ENCODE measurements at regions not wholly inside any gene's neighbourhood (a gene's known extent, or its start where the extent isn't known, plus 50 kb on each side); places are given as distances from the start of the nearest gene placed in this dataset.

DNA sequence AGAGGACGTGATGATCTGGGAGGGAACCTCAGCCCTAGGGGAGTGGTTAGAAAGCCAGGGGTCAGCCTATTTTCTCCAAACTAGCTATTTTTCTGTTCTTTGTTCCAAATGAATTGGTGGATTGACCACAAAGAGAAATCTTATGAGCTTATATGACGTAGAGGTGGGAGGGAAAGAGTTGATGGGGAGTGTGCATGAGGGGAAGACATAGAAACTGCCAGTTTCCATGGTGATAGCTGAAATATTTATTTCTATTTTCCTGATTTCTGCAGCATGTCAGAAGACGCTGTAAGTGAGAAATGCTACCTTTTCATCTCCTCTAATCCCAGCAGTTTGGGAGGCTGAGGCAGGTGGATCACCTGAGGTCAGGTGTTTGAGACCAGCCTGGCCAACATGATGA lies 51.4 kb upstream of the CISTR start:
- DNase-seq: no peak

DNA sequence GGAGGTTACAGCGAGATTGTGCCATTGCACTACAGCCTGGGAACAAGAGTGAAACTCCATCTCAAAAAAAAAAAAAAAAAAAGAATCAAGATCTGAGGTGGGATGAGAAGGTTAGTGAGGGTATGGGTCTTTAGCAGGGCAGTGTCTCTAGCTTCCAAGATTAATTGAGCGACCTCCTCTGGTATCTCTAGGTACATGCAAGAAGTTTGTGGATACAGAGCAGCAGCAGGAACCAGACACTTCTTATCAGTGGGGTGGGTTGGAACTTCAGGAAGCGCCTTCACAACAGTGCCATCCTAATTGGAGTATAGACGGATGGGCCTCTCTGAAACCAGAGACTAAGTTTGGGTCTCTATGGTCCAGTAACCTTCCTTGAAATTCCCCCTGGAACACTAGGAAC lies 51.9 kb upstream of the CISTR start:
- DNase-seq: no peak

DNA sequence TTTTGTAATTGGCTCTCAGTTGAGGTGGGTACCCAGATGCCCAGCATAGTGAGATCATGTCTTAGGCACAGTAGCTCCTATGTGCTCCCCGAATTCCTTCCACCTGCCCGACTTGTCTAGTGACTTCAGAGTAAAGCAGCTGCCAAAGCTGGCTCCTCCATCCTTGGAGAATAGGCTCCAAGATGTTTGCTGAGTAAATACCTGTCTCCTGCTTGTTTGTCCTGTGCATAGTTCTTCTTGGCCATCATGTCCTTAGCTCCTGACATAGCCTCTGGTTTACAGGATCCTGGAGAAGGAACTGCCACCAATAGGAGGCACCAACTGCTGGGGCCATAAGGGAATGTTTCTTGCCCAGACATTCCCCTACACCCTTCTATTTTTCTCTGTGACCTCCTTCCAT lies 52.6 kb upstream of the CISTR start:
- no peak for DNase-seq

DNA sequence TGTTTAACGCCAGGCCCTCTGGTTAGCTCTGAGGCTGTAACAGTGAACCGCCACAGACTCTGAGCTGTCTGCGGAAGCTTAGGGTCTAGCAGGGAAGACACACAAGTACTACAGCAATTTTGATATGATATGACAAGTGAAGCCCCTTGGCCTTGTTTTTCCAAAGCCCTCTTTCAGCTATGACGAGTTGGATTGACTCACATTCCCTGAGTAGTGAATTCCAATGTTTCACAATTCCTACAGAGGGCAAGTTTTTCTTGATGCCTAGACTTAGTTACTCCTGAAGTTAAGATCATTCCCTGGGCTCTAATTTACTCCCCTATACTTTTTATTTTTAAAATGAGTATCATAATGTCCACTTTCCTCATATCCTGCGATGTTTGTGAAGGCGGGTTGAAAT lies 53.3 kb upstream of the CISTR start:
- DNase-seq: no peak

DNA sequence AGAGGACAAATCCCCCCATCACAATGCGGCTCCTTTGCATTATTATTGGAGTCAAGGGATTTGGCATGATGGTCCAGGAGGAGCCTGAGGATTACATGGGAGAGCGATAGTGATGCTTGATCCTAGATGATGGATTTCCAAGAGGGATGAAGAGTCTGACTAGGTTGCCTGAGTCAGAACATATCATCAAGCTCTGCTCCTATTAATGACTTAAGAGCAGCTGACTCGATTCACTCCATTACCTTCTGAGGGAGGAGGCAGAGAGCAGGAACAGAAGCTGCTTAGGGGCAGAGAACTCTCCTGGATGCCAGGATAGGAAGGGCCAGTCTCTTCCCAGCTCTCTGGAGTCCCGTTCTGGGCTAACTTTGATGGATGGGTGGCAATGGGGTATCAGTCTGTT lies 54.0 kb upstream of the CISTR start:
- DNase-seq: no peak

DNA sequence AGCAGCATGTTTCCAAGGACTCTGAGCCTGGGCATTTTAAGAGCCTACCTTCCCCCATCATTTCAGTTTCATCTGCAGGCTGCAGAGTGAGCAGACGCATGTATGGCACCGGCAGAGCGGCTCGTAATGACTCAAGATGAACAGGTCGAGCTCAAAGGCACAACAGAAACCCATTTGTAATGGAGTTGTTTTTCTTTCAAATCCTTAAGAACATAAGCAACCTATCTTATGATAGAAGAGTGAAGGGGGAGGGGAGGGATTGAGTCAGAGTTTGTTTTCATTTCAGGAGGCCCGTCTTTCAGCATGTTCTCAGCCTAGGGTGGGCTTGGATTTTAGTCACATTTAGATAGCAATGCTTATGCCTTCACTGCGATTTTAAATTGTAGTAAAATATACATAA lies 54.9 kb upstream of the CISTR start:
- DNase-seq: no peak

DNA sequence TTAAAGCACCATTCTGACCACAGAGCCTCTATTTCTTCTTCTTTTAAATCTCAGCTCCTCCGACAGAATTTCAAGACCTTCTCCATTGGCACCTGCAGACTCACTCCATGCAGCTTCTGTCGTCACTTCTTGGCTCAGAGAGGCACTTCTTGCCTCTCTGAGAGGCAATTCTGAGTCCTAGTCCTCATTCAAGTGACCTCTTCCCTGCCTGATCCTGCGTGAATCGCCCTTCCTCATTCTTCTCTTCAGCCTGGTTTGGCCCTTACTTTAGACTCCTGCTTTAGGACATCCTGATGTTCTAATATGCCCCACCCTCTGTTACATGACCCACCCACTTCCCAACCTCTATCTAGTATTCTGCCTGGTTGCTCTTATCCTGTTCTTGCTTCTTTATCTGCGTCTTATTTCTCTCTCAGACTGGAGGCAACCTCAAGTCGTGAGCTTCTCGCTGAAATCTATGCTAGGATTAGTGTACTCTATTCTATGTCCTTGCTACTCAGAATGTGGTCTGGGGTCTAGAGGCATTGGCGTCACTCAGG lies 55.6 kb upstream of the CISTR start:
- DNase-seq: no peak

DNA sequence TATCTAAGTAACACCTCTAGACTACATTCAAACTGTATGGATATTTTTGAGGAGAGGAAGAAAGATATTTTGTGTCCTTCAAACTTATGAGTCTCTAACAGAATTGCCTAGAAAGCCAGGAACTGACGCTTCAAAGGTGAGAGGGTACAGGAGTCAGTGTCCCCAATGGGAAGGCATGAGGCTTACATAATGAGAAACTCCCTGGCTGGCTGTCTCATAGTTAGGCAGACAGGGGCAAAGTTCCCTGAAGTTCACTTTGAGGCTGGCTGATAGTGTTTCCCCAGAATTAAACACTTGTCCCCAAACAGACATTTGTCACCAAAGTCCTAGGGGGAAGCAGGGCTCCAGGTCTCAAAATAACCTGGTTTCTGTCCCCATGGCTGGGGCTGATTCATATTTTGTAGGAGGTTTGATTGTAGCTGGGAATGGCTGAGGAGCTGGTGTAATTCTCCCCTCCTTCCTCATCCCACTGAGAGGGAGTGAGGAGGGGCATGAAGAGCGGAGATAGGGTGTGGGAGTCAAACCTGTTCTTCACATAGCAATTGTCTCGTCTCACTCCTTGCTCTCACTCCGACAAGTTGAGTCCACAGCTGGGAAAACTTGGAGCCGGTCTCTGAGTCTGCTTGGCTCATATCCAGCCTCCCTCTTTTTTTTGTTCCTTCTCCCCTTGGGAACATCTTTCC lies 56.4 kb upstream of the CISTR start:
- DNase-seq: no peak

DNA sequence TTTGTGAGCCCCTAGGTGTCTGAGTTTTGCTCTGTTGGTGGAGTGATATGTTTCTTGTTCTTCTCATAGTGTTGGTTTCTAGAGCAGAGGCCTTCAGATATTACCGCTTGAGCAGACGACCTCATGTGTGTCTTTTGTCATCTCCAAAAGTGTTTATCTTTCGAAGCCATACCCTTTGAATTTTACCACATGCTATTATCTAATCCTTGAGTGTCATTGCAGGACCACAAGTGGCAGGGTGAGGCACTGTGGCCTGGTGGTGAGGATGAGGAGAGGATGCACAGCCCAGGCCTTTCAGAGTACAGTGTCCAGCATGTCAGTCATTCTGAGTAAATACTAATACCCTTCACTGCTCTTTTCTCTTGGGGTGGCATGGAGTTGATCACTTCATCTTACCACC lies 57.2 kb upstream of the CISTR start:
- no peak for DNase-seq

DNA sequence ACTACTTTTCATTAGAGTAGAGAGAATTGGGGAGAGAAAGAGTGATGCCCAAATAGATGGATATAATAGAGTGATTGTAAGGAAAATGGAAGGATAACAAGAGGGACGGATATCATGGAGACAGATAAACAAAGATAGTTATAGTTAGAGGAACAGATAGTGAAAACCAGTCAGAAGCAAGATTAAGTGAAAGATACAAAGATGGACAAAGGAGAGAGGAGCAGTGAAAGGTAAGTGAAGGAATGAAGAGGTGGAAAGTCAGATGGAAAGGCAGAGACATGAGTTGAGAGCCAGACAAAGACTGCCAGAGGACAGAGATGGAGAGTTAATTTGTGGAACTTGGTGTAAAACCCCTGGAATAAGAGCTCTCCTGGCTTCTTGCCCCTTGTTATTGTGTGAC lies 59.2 kb upstream of the CISTR start:
- DNase-seq: no peak

DNA sequence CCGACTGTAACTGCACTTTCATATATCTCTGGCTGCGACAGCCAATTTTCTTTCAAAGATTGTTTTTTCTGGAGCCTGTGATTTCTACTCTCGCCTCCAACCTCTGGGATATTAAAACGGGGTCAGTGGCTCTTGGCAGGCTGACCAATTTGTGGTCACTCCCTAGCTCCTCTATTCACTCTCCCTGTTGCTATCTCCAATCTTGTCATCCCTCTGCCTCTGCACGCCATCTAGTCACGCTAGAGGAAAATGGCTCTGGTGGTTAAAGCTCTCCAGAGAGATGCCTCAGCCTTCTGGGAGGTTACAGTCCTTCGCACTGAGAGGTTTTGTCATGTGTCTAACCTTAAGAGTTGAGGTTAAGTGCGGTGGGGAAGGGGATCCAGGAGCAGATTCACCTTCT lies 59.8 kb upstream of the CISTR start:
- no peak for DNase-seq

DNA sequence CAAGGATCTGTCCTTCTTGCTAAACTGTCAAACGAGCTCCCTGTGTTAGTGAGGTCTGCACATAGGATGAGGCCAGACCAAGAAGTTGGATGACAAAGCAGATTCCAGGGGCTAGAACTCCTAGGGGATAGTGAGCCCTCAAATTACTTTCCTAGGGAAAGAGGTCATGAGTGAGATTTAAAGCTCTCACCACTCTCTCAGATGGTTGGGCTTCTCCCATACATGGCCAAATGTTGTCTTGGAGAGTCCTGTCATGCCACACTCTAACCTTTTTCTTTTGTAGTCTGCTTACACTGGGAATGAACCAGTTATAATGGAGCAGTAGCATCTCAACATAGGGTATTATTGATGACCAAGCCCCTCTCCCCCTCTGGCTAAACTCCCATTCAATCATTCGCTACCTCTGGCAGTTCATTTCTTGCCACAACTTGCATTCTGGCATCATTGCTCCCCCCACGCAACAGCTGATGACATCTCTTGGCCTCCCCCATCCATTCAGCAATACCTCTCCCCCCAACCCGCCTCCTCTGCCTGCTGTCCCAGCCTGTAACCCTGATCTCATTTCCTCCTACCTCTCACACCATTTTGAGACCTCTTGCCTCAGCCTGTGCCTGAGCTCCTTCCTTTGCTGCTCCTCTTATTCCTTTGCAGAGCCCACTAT lies 64.7 kb upstream of the CISTR start:
- DNase-seq: no peak

DNA sequence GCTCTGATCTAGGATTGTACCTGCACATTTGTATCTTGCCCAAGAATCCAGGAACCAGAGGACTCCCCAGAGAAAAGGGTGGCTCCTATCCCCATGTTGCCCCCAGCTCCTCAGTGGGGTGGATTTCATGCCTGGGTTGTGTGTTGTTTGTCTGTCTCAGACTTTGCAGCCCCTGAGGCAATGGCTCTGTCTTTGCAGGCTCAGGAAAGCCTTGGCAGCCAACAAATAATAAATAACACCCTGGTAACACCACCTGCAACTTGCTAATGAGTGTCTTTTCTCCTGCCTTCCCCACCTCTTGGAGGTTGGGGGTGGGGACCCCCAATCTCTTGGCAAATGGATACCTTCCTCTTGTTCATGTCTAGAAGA lies 65.2 kb upstream of the CISTR start:
- no peak for DNase-seq

DNA sequence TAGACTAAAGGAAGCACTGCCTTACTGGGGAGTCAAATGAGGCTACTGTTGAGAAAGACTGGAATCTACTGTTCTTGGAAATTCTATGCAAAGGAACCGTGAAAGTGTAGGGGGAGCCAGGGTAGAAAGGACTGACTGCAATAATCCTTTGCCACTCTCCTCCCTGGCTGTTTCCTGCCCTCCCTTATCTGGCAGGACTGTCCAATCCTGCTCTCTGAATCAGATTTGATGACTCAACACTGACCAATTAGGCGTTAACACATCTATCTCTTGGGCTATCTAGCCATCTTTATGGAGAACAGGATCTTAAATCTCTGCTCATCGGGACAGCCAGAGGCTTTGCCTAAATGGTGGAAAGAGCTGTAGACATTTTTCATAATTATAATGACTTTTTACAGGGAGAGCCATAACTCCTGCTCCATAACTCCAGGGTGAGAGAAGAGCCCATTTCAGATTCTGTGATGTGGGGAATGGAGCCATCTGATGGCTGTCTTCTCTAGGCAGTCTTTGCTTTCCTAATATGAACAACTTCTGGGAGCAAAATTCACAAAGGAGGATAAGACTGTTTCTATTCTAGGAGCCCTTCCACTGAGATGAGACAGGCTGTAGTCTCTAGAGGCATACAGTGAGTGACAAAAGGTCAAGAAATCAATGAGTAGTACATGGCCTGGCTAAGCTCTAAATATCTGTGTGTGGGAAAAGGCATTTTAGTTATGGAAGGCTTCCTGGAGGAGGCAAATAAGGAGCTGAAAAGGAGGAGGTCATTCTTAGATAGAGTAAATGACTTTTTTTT lies 68.9 kb upstream of the CISTR start:
- no peak for DNase-seq

DNA sequence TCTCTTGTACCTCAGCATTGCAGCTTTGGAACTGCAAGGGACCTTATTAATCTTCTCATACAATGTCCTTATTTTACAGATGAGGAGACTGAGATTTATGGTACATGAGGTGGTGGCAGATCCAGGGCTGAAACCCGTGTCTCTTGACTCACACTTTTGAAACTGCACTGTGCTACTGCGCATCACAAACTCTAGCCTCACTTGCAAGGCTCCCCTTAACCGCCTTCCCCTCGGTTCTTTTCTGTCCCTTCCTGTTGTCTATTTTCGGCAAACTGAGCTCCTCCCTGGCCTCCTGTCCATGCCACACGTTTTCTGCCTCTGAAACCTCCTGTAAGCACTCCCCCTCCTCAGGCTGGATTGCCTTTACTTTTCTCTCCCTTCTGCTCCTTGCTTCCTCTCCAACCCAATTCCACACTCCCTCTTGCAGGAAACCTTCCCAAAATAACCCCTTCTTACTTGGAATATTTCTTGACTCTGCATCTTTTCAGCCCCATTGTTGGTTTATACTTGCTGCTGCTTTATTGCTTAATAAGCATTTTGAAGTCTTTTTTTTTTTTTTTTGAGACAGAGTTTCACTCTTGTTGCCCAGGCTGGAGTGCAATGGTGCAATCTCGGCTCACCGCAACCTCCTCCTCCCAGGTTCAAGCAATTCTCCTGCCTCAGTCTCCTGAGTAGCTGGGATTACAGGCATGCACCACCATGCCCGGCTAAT lies 72.4 kb upstream of the CISTR start:
- DNase-seq: no peak

DNA sequence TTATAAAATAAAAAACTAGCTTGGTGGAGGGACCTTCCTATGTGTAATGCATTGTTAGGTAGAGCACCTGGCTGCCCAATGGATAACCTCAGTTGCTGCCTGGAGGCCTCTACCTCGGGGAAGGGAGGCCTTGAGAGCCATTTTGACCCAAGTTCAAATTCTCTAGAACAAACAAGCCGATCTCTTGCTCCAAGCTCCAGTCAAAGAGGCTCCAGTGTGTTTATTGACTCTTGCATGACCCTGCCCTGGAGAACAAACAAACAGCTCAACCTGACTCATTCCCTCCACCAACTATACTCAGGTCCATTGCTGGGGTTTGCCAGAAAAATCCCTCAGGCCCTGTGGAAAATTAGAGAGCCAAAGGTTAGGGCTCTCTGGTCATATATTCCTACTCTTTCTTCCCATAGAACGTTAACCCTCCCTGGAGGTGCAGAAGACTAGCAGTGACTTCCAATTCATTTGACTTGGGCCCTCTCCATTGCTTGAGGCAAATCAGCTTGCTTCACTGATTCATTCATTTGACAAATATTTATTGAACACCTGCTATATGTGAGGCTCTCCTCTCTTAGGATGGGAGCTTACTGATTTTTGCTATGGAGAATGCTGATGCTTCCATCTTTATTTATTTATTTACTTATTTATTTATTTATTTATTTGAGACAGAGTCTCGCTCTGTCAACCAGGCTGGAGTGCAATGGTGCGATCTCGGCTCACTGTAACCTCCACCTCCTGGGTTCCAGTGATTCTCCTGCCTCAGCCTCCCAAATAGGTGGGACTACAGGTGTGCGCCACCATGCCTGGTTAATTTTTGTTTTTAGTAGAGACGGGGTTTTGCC lies 73.7 kb upstream of the CISTR start:
- DNase-seq: no peak

DNA sequence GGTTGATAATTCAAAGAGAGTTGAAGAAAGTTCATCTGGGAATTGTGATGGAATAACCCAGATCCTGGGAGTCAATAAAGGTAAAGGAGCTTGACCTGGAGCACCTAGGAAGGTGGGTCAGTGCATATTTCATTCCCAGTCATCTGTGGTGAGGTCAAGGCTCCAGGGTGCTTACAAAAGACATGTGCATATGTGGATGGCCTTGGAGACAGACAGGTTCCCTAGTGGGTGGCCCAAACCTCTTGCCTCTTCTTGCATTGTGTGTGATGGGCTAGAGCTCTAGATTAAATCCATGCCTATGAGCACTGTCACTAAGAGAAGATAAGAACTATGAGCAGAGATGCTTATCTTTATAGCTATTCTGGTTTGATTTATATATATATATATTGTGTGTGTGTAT lies 75.5 kb upstream of the CISTR start:
- DNase-seq: no peak

DNA sequence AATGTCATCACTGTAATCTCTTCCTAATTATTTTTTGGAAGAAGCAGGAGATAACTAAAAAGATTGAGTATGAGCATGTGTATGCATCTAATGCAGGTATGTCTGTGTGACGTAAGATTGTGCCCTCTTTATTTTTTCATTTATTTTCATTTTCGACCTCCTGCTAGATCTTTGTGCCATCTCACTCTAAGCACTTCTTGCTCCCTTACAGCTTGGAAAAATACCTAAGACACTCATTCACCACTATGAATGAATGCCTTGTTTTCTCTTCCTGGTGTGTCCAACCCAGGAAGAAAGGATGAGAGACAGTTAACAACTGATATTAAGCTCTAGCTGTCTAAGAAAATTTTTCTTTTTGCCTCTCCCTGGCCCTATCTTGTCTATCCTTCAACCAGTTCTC lies 76.8 kb upstream of the CISTR start:
- no peak for DNase-seq

DNA sequence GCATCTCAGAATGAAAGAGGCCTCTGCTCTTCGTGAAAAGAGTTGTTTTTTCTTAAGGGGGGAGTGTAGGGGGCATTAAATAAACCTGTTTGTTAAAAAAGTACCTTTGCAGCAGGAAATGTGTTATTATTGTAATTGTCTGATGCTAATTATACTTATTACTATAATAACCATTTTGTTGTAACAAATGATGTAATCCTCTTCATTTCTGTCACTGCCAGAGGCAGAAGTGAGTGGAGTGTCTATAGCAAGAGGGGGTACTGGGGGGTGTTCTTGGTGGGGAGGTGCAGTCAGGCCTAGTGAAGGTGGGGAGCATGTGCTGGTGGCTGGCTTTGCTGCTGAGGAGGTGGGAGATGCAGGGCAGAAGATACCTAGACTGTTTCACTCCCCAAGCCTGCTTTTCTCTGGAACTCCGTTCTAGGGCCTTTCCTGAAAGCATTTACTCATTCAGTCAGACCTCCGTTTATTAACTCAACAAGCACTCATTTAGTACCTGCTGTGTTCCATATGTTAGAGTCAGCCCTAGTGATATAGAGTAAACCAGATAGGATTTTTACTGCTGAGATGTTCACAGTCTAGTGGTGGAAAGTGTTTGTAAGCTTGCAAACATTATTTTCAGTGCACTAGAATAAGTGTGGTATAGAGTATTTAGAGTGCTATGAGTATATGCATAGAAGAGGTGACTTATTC lies 77.5 kb upstream of the CISTR start:
- DNase-seq: peak; percentile 20

DNA sequence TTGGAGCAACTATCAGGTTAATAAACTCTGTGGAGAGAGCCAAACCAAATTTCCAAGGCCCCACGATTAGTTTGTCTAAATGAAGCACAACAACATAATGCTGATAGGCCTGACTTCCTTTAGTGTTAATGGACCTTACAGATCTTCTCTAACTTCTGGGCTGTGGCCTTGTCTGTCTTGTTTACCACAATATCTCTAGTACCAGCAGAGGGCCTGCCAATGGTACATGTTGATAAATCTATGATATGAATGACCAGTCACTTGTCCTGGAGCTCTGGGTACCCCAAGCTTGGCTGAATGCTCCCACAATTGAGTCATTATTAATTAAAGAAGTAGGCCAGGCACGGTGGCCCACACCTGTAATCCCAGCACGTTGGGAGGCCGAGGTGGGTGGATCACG lies 78.9 kb upstream of the CISTR start:
- no peak for DNase-seq

DNA sequence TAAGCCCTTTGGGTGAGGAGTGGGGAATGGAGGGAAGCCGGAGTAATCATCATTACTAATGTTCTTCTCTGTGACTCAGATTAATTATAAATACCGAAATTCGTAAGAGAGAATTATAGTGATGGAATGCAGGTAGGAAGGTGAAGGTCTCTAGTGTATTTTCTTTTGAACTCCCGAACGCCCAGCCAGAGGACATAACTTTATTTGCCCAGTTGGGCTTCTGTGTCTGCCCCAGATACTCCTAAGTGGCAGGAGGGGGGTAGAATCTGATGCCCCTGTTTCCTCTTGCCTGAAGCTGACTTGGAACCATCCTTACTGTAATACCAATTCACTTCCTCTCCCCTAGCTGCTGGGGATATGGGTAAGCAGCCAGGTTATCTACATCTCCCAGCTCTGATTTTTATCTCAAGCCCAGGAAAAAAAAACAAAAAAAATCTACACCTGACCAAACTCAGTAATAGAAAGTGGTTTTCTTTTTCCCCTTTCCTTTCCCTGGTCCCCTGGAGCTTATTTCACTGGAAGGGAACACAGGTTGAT lies 84.4 kb upstream of the CISTR start:
- DNase-seq: no peak

DNA sequence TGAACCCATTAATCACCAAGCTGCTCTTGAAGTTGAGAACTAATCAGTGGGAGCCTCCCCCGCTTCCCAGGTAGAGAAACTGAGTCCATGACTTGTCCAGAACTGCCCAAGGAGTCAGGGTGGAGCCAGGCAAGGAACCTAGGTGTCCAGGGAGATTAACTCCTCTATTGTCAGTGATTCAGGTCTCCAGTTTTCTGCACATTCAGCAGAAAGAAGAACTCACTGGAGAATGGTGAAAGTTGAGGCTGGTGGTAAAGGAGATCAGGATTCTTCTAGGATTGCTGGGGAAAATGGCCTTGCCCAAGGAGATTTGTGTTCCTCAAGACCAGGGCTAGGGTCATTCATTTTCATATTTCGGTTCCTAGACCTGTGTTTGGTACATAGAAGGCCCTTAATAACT lies 87.2 kb upstream of the CISTR start:
- DNase-seq: no peak

Measured in NCI-H146 (cell line).